TTC549 (cell line): ENCODE measurements at regions not wholly inside any gene's neighbourhood (a gene's known extent, or its start where the extent isn't known, plus 50 kb on each side); places are given as distances from the start of the nearest gene placed in this dataset.

Experiments used
- FAIRE-seq: peaks from 2 replicates; lab custom pipeline; 2012; peaks lifted over from hg19 to GRCh38; lab: Jason Lieb, UNC

DNA sequence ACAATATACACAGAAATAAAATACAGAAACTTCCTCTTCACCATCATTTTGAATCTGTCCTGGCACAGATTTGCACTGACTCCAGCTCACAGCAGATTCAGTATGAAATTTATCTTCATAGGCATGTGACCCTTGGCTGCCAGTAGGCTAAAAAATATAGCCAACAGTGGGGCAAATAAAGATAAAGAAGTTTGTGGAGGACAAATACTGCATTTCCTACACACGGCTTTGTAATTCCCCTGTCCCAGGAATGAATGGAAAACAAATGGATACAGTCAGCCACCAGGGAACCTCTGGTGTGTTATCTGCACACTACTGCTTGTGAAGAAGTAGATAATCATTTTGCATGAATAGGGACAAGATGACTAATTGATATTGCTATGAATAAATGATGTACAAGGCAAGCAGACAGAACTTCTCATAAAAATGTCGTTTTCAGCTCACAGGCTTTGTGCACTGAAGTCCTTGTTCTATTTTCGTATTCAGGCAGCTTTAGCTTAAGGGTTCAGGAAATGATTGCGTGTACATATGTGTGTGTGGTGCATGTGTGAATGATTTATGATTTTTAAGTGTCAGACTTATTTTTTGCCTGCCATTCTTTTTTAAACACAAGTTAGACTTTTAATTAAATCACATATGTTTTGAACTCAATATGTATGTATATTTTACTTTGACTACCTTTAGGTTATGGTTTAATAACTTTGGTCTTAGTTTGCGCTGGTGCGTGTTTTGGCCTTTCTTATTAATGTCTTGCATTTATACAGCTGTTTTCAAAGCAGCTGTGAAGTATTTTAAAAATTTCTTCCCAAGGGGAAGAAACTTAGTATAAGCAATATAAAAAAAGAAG lies 543.8 kb upstream of the JAG1 start:
- FAIRE-seq, result no peak

DNA sequence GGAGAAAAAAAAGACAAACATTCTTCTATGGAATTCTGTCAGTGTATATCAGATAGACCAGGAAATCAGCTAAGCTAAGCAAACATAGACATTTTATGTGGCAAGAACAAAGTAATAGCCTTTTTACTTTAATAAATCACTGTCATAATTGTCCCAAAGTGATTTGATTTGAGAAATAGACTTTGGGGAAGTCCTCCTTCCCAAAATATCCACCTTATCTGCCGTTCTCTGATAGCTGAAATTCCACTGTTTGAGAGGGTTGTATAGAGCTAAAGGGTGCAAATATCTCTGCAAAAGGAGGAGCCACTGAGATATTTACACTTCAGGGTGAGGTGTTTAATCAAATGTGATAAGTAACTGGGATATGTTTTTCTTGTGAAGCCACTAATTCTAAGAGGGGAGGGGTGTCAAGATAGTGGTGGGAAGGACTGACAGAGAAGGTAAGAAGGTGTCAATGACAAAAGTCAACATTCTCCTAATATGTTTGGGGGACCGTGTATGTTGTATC lies 544.4 kb upstream of the JAG1 start:
- FAIRE-seq, result no peak

DNA sequence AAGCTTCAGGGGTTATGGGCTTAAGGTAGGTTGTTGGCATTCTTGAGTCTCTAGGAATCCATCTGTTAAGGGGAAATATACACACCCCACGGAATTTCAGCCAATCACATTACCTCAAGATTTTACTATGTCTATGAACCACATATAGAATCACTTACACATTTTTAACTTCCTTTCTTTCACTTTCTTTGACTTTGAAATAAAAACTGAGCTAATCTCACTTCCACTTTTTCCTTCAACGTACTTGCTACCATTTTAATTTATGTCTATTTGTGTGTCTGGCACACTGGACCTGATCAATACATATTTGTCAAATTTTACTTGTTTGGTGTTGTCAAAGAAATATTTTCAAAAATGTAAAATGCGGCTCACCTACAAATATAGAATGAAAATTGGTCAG lies 545.4 kb upstream of the JAG1 start:
- no peak for FAIRE-seq

DNA sequence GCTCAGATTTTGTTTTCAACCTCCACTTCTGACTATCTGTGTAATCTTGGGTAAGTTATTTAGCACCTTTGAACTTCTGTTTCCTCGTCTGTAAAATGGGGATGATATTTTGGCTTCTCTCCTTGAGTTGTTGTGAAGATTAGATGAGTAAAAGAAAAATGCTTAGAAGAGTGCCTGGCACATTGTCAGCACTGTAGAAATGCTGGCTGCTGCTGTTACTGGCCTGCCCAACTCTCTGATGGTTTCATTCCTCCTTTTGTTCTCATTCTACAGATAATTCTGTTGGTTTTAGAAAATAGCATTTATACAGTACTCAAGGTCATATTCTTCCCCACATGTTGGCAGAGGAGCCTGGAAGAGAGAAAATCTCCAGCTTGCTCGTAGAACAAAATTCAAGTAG lies 547.2 kb upstream of the JAG1 start:
- FAIRE-seq, result no peak

DNA sequence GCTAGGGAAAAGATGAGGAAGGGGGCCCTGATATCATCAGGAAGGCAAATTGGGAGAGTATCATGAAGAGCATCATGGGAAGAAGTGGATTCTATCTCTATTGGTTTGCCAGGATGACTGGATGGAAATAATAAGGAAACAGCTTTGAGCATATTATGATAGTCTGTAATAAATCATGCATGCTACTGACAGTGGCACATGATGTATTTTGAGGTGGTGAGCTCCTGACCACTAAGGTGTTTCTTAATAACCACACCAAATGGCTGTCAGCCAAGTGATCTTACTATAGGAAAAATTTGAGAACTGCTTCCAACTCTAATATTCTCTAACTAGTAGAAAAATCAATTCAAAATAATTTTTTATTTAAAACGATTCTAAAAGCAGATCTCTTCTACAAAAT lies 548.4 kb upstream of the JAG1 start:
- no peak for FAIRE-seq

DNA sequence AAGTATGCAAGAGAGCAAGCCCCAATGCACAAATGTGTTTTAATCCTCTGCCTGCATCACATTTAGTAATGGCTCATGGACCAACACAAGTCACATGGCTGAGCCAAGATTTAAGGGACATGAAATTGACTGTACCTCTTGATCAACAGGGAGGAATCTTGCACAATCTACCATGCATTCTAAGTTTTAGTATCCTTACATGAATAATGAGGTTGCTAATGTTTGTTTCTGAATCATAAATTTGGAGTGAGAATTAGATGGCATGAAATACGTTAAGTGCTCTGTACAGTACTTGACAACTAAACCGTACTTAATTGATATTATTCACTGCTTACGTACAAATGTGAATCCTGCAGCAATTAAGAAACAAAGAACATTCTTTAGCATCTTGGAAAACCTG lies 553.8 kb upstream of the JAG1 start:
- FAIRE-seq, result no peak

DNA sequence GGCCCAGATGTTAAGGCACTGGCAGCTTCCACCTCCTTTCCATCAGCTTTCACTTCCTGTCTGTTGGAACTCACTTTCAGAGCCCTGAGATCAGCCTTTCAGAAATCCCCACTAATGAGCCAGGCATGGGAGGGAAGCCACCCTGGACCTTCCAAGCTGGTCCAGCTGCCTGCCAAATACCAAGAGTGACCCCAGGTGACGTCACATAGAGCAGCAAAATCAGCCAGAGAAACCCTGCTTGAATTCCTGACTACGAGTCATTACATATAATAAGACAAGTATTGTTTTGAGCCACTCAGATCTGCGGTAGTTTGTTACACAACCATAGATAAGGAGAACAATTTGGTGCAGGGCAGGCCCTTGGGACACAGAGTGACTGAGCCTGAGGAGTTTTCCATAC lies 556.0 kb upstream of the JAG1 start:
- peak; percentile 97 for FAIRE-seq

DNA sequence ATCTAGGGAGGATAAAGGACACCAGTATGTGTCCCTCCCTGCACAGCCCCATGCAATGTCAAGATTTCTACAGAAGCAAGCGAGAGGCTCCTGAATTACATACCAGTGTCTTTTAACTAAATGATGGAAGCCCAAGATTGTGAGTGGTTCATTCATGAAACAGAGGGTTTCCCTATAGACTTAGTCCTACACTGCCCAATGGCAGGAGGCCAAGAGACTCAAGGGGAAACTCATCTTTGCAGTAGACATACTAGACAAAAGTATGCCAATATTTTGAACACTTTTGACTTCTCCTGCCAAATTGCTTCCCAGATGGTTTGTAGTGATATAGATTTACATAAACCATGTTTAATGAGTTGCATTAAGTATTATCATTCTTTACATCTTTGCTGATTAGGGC lies 557.2 kb upstream of the JAG1 start:
- no peak for FAIRE-seq

DNA sequence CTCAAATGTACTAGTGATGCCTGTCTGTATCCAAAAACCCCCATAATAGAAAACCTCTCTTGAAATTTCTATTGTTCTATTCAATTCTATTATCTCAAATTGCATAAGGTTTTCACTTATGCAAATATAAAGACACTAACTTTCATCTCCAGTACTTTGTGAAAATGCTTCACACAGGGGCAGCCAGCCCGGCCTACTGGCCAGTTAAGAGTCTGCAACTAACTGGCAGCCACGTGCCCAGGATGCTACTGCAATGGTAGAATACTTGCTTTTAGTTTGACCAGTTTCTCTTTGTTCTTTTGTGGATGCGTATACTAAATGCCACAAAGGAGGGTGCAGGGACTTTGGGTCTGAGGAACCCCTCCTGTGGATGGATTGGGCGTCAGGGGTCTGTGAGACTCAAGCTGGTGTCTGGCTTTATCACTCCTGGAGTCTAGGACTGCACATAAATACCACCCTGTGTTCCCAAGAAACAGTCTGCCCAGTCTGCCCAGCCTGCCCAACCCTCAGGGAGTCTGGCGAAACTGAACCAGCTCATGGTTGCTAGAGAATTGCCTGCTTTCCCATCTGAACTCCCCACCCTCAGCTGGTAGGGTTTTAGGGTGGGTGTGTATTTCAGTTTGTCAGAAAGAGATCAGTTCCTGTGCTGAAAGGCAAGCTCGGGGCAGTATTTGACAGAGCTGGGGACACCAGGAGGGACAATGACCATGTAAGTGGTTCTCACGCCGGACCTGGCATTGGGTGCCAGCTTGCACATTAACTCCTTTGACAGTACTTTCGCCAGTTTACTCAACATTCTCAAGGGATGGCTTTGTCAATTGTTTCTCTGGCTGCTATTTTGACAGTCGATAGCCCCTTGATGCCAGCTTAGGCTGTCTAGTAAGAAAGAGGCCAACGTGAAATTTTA lies 558.2 kb upstream of the JAG1 start:
- no peak for FAIRE-seq

DNA sequence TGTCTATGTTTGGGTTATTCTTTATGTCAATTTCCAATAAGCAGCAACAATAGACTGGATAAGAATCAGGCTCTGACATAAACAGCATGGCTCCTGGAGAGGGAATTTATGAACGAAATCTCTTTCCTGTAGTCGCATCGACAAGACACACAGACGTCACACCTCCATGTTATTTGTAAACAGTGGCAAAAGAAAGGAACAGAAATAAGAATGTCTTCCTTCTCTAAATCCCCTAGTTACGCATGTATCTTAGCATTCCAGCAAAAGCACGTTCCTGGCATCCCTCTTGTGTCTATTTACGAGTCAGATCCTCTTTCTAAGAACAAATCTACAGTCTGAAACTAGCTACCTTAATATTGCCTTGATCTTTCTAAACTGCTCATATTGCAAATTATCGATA lies 559.1 kb upstream of the JAG1 start:
- no peak for FAIRE-seq

DNA sequence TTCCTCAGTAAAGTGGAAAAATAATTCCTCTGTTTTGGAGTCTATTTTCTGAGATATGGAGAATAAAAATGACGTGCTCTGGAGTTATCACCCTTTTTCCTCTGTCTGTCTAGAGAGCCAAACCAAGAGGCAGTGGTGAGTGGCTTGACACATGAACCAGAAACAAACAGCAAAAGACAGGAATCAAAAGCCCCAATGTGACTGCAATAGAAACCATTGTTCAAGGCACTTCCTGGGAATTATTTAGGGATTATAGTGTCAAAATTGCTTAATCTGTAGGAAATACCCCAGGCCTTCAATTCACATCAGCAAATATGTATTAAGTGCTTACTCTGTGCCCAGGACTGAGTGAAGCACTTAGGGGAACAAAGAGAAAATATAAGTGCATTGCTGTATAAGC lies 560.4 kb upstream of the JAG1 start:
- peak; percentile 99 for FAIRE-seq

DNA sequence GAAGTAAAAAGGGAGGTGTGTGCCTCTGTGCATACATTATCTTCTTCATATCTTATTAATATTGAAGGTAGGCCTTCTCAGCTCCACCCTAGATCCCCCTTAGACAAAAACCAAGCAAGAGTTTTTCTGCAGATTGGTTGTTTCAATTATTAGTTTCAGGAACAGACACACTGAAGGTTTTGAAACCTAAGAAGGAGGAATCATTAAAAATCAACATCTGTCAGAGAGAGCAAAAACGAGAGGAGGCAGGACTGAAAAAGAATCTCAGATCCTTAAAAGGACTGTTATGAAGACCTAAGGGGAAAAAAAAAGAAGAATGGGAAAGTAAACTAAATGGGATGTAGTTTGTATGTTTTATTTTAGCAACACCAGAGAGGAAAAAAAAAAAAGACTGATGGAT lies 560.8 kb upstream of the JAG1 start:
- FAIRE-seq, result no peak

DNA sequence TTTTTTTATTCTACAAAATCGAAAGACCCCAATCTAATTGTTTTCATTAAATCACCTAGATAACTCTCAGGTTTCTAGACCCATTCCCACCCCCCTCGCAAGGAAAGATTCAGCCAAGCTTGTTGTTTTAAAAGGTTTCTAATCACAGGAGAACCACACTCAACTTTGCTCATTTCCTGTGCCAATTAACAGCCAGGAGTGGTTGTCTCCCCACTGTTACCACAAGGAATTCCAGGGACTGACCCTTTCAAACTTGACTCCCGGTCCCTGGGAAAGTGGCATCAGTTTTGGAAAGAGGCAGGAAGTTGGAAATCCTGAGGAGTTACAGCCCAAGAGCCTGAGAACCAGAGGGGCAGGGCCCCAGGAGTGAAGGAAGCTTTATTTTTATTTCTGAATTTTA lies 561.3 kb upstream of the JAG1 start:
- no peak for FAIRE-seq

DNA sequence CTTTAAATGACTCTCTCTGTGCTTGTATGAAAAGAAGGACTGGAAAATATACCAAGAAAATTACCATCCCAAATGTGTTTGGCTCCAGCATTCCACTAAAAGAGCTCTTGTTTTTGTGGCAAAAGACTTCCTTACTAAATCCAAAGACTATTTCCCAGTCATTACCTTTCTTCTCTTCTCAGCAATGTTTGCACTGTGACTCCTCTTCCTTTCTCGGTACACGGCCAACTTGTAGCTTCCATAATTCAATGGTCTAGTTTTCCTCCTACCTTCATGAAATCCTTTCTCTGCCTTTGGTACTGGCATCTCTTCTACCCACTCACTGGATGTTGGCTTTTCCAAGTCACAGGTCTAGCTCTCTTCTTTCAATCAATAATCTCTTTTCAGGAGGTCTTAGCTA lies 568.5 kb upstream of the JAG1 start:
- no peak for FAIRE-seq

DNA sequence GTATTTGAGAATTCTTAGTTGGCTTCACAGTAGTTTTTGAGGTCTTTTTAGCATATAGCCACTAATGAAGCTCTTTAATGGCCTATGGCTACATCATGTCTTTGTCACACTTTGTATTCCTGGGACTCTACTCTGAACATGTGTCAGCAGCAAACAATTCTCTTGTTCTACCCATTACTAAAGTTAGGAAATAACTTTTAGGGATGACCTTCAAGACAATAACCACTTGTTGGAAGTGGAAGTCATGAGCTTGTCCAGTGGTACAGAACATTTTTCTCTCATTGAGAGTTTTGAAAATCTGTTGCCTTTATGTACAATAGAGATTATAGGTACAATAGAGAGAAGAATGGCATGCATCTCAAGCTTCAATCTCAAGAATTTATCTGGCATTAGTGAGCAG lies 571.6 kb upstream of the JAG1 start:
- FAIRE-seq, result peak; percentile 99

DNA sequence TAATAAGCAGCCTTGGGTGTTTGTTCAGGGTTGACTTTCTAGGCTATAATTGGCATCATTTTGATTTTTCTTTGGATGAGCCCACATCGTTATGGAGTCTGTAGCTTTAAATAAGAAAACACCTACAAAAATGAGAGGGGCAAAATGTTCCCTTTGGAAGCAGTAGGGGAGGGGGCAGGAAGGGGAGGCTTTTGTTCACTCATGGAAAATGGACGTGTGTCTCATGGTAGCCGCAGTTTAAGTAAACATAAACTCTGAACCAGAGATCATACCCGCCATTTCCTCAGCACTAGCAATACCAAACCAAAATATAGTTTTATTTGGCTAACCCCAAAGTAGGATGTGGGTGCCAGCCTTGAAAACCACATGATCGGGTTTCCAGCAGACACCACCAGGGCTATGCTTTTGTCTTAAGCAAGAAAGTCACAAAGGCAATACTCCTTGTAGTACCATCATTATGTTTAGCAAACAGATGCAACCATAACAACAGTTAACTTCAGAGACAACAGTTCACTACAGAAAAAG lies 572.5 kb upstream of the JAG1 start:
- FAIRE-seq, result no peak

DNA sequence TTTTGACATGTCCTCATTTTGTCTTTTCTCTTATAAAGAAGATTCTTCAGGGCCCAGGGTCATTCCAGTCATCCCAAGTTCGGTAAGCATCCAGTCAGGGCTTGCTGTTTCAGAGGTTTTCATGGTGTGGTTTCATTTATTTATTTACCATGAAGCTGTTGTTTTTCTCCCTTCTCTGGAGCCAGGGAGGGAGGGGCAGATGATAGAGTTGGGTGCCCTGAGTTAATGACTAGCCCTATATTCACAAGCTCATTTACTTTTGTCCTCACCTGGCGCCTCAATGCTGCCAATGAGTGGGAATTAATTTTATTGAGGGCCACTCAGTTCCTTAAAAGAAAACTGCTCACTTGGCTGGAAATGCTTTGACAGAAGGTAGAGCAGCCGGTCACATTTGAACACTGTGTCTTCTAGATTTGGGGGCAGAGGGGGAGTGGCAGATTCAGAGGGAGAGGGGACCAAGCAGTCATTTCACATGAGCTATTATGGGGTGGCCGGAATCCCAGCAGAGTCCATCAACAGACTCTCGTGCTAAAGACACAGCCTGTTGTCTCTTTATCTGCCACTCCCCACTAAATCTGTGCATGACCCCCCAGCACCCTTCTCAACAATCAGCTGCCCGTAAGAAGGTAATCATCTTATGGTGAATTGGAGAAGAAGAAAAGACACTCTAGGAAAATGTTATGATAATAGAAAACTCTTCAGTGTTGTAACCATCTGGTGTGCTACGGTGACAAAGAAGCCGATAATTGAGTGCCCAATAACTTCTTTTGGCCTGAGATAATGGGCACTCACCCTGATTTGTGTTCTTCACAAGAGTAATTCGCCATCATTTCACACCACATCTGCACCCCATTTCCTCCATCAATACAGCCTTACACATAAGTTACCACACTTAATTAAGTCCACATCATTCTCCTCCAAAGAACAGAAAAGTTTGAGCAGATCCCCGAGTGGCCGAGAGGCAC lies 573.5 kb upstream of the JAG1 start:
- FAIRE-seq, result no peak

DNA sequence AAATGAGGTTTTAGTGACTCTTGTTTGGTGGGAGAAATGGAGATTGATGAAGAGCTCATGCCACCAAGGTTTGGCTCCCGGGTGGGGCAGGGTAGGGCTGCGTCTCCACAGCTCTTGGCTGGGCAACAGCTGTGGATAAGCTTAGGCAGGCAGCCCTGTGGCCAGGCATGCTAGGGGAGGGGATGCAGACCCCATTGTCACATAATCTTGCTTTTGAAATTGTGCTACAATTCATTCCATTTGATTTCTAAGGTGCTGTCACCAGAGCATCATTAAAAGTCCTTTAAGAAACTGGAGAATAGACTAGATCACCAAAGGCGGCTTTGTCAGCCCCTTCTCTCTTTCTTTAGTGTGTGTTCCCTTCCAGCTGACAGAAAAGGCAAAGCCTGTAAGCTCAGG lies 574.2 kb upstream of the JAG1 start:
- FAIRE-seq, result no peak

DNA sequence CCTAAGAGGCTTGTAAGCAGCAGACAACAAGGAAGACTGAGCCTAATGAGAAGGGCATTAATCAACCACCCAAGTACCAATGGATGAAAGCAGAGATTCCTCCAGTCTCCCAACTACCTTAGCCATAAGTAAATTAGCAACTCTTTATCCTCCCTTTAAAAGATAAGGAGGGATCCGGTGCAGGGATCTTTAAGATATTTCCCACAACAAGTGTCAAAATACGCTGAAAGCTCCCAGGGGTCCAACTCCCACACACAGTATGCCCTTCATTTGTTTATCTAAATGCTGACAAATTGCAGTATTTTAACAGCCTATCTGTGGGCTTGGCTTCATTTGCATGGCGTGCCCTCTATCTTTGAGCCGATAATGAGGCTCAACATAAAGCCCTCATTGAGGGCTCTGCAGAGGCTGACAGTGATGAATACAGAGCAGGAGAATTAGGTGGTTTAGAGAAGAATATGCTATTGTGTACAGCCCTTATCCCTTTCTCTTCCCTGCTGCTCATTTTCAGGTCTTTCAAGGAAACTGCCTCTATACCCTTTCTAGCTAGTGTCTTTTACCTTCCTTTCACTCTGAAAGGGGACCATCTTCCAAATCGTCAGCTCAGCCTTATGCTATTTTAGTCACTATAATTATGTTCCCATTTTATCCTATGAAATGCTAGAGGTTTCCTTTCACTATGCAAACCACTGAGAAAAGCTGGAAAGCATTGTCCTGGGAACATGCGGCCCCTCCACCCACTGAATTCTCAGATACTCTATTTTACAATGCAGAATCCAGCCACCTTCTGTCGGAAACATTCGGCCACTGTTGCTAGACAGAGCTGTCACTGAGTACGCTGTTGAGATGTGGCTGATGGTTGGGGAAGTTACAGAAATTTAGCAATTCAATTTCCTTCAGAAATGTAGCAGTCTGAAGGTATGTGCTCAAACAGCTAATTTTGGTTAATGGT lies 575.2 kb upstream of the JAG1 start:
- FAIRE-seq, result no peak

DNA sequence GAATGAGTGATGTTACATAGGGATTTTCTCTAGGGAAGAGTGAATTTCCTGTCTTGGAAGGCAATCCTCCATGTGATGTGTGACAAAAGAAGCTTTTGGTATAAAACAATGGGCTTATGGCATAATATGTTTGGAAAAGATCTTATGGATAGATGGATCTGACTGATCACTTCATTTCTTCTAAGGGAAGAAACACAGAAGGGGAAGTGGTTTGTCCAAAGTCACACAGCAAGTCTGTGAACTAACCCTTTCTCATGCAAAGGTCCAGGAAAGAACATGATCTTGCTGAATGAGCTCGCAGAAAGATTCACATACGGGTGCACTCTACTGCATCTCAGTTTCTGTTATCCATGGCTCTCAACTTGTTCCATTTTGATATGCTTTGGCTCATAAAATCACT lies 575.9 kb upstream of the JAG1 start:
- no peak for FAIRE-seq

DNA sequence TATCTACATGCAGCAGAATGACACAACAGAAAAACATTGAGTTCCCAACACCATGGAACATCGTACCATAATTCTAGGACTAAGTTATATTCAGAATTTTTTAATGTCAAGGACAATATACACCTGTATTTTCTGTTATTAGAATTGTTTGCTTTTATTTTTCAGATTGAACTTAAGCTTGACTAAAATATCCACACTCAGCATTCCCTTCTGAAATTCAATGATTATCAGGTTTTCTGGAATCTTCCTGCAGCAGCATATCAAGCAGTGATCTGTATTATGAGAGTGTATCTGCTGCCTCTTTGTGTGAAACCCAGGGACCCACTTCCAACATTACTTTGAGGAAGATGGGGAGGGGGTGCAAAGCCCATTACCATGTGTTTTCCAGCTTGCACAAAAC lies 578.6 kb upstream of the JAG1 start:
- FAIRE-seq, result no peak
